K562 (cell line): ENCODE measurements at regions not wholly inside any gene's neighbourhood (a gene's known extent, or its start where the extent isn't known, plus 50 kb on each side); places are given as distances from the start of the nearest gene placed in this dataset.

Experiments used
- ATAC-seq: fragments of 200-7000 bp; cut with Tn5 transposase; 3 replicates; pipeline ENCODE4 v1.9.1; 2020; ENCODE audit warnings: moderate library complexity
- BruUV-seq: library from RNA; stranded (reverse); fragments of 400-500 nt; replicated peaks from 2 replicates; lab custom pipeline; 2021; lab: Mats Ljungman, UMichigan
- CTCF ChIA-PET: fragments of 300-600 bp; formaldehyde crosslinking; extraction: SDS; loops from one replicate; lab custom pipeline; 2021; ENCODE audit warnings: low intra/inter-chr PET ratio; lab: Yijun Ruan, JAX
- POLR2A ChIA-PET: fragments of 300-600, 350-650 bp; sonication (Branson Sonifier 250); formaldehyde crosslinking; extraction: SDS; loops from one replicate; lab custom pipeline; 2021; ENCODE audit warnings: antibody characterized with exemption, inconsistent platforms; lab: Yijun Ruan, JAX
- DNase-seq, 4 experiments: peaks; one replicate each; pipeline versions ENCODE4 v3.0.0 to v3.0.0-alpha.2; 2011 to 2018; ENCODE audit warnings: low spot score in 3 of 4, mixed read lengths in 3 of 4; ENCODE audit errors: extremely low read depth in 1 of 4
- FAIRE-seq: peaks from 2 replicates; lab custom pipeline; 2011; peaks lifted over from hg19 to GRCh38; lab: Jason Lieb, UNC
- H2AFZ ChIP-seq: 2 replicates; pipeline ENCODE4 v1.6.0; 2011; ENCODE audit warnings: low read depth, low read length, control low read depth, inconsistent platforms
- H3K27ac ChIP-seq: fragments of 200-600 bp; 3 replicates; pipeline ENCODE4 v1.8.0; 2011; ENCODE audit warnings: low read depth, mild to moderate bottlenecking, control low read depth, inconsistent platforms, low read length, moderate library complexity, mixed read lengths; ENCODE audit errors: extremely low read depth
- H3K27me3 ChIP-seq, 2 experiments: fragments of 300-600 bp in 1 of 2; 2 replicates in 1 of 2; 3 replicates in 1 of 2; pipeline versions ENCODE4 v1.6.0 to v1.8.0; 2011; ENCODE audit warnings: inconsistent platforms in 2 of 2, low read length in 2 of 2, mild to moderate bottlenecking in 1 of 2, mixed read lengths in 1 of 2, moderate library complexity in 1 of 2; ENCODE audit not compliant: control insufficient read depth in 2 of 2, insufficient read depth in 2 of 2
- H3K36me3 ChIP-seq: fragments of 300-600 bp; 3 replicates; pipeline ENCODE4 v1.8.0; 2011; ENCODE audit warnings: mild to moderate bottlenecking, low read length, inconsistent platforms; ENCODE audit not compliant: control insufficient read depth, insufficient read depth
- H3K4me1 ChIP-seq, 2 experiments: fragments of 200-600 bp in 1 of 2; replicated peaks in 1 of 2; 2 replicates in 1 of 2; 3 replicates in 1 of 2; pipeline versions ENCODE4 v1.5.1 to v1.8.0; 2011; ENCODE audit warnings: inconsistent platforms in 2 of 2, low read length in 2 of 2, mild to moderate bottlenecking in 1 of 2, mixed read lengths in 1 of 2, moderate library complexity in 1 of 2; ENCODE audit not compliant: control insufficient read depth in 2 of 2, insufficient read depth in 2 of 2
- H3K4me2 ChIP-seq: 2 replicates; pipeline ENCODE4 v1.6.1; 2011; ENCODE audit warnings: low read length, control low read depth, inconsistent platforms, mixed read lengths; ENCODE audit not compliant: insufficient read depth
- H3K4me3 ChIP-seq: fragments of 200-600 bp; sonication (generic), shearing (Covaris generic); 2 replicates; pipeline ENCODE4 v1.5.1; 2016; ENCODE audit warnings: control low read depth, inconsistent platforms
- H3K79me2 ChIP-seq: fragments of 200-600 bp; 3 replicates; pipeline ENCODE4 v1.8.0; 2011; ENCODE audit warnings: low read length, inconsistent platforms; ENCODE audit not compliant: control insufficient read depth, insufficient read depth
- H3K9ac ChIP-seq, 2 experiments: 2 replicates each; pipeline versions ENCODE4 v1.6.0 to v1.6.1; 2011; ENCODE audit warnings: low read depth in 2 of 2, low read length in 2 of 2, control low read depth in 1 of 2, inconsistent platforms in 1 of 2, mild to moderate bottlenecking in 1 of 2, mixed read lengths in 1 of 2; ENCODE audit not compliant: insufficient read depth in 1 of 2
- H3K9me1 ChIP-seq: one replicate; pipeline ENCODE4 v1.6.0; 2011; ENCODE audit warnings: inconsistent platforms, mild to moderate bottlenecking, low read length, moderate library complexity; ENCODE audit not compliant: control insufficient read depth, insufficient read depth
- H3K9me3 ChIP-seq: replicated peaks from 2 replicates; pipeline ENCODE4 v1.5.1; 2011; ENCODE audit warnings: low read depth, low read length, inconsistent platforms; ENCODE audit not compliant: control insufficient read depth, insufficient read depth
- H4K20me1 ChIP-seq: replicated peaks from 2 replicates; pipeline ENCODE4 v1.6.1; 2011; ENCODE audit warnings: low read length, inconsistent platforms, mixed read lengths; ENCODE audit not compliant: control insufficient read depth, insufficient read depth
- FOXJ2 ChIP-seq: fragments of 200-800 bp; sonication (Bioruptor generic); IDR thresholded peaks from 2 replicates; pipeline ENCODE4 v1.6.1; 2016; ENCODE audit warnings: missing genetic modification characterization, missing compliant biosample characterization
- ILK ChIP-seq: fragments of 450-650 bp; IDR thresholded peaks from 2 replicates; pipeline ENCODE4 v1.6.1; 2016; ENCODE audit warnings: missing genetic modification characterization, low read depth, mild to moderate bottlenecking, missing compliant biosample characterization, moderate library complexity, borderline replicate concordance
- KAT2B ChIP-seq: IDR thresholded peaks from one replicate; pipeline ENCODE4 v1.6.1; 2012; ENCODE audit warnings: low read depth, mild to moderate bottlenecking, control low read depth, inconsistent platforms, low read length, moderate library complexity
- L3MBTL2 ChIP-seq: fragments of 450-650 bp; IDR thresholded peaks from 2 replicates; pipeline ENCODE4 v1.6.1; 2016; ENCODE audit warnings: mild to moderate bottlenecking, moderate library complexity
- MCM3 ChIP-seq: fragments of 450-650 bp; IDR thresholded peaks from 2 replicates; pipeline ENCODE4 v1.6.1; 2016
- MEF2D ChIP-seq: conservative IDR thresholded peaks from 2 replicates; pipeline ENCODE4 v1.6.1; 2016; ENCODE audit warnings: low read depth, missing genetic modification characterization, missing compliant biosample characterization
- SLC30A9 ChIP-seq: fragments of 250-450 bp; sonication (Bioruptor Pico); IDR thresholded peaks from 2 replicates; pipeline ENCODE4 v1.8.0; 2022; ENCODE audit warnings: mild to moderate bottlenecking, moderate library complexity
- in situ Hi-C: fragments of 300-500 bp; cut with MboI; formaldehyde crosslinking; loops from 4 replicates; pipeline ENCODE4 v1.15.0; 2018; ENCODE audit warnings: inconsistent platforms, mixed read lengths
- intact Hi-C: fragments of 100-400 bp; cut with micrococcal nuclease; formaldehyde crosslinking; loops from 2 replicates; pipeline ENCODE4 v1.14.2; 2022
- TF ChIP-seq, protein P1 (sequence below): sonication (generic); formaldehyde crosslinking; IDR thresholded peaks from 2 replicates; pipeline ENCODE4 v1.8.1; 2022; ENCODE audit warnings: missing genetic modification reagents

DNA sequence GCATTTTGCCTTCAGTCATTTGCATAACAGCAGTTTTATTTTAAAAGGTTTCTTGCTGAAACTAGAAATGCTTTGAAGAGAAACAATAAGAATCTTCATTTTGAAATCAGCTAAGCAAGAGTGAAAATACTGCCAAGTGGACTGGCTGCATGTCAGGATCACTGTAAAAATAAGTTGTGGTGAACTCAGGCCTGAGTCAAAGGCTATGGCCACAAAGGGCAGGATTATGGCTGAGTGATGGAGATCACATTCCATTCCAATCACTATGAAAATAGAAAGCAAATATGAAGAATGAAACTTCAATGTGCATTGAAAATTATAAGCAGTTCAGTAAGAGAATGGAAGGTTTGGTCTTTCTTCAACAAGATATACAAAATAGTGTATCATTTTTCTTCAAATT lies 224.5 kb downstream of the PCDH18 start:
- in situ Hi-C loops, result no loop called here
- H3K9me3 ChIP-seq, result 0 out of 2 replicates have a peak, but pooled peaks cover 1% of the 10 kb centered on the region
- H3K4me3 ChIP-seq, result no peak overlapping the region
- no peaks in the 10 kb centered on the region for H3K36me3 ChIP-seq
- H3K4me1 ChIP-seq, result no peaks in the 10 kb centered on the region
- H3K27me3 ChIP-seq, result no peaks in the 10 kb centered on the region
- no peak for DNase-seq
- no peak overlapping the region for H2AFZ ChIP-seq
- intact Hi-C loops, result no loop called here
- ChIA-PET POLR2A (no interaction called here), CTCF (no interaction called here)
- H4K20me1 ChIP-seq, result no peaks in the 10 kb centered on the region
- H3K9me1 ChIP-seq, result no peaks in the 10 kb centered on the region
- H3K4me2 ChIP-seq, result no peak overlapping the region
- no peak overlapping the region for H3K9ac ChIP-seq
- ATAC-seq, result no peak
- no peak for FAIRE-seq
- TF ChIP-seq FOXJ2 (tag) (no peak), L3MBTL2 (no peak), MCM3 (no peak), ILK (tag) (no peak), KAT2B (no peak), SLC30A9 (CRISPR knock-in tag) (no peak), MEF2D (tag) (no peak)
- TF ChIP-seq, protein P1, sequence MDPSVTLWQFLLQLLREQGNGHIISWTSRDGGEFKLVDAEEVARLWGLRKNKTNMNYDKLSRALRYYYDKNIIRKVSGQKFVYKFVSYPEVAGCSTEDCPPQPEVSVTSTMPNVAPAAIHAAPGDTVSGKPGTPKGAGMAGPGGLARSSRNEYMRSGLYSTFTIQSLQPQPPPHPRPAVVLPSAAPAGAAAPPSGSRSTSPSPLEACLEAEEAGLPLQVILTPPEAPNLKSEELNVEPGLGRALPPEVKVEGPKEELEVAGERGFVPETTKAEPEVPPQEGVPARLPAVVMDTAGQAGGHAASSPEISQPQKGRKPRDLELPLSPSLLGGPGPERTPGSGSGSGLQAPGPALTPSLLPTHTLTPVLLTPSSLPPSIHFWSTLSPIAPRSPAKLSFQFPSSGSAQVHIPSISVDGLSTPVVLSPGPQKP, result no peak
- TF ChIP-seq, all 486 proteins: peak for 0
- no peaks in the 10 kb centered on the region for H3K79me2 ChIP-seq
- H3K27ac ChIP-seq, result no peak overlapping the region
- no TSS peak for BruUV-seq
